H1 (cell line): ENCODE measurements at regions not wholly inside any gene's neighbourhood (a gene's known extent, or its start where the extent isn't known, plus 50 kb on each side); places are given as distances from the start of the nearest gene placed in this dataset.

Experiments used
- CTCF ChIA-PET: fragments of 300-600 bp; sonication (Branson Sonifier 250); formaldehyde crosslinking; loops from one replicate; lab custom pipeline; 2021; ENCODE audit not compliant: partially characterized antibody; lab: Charles Lee
- POLR2A ChIA-PET: fragments of 300-600 bp; sonication (Branson Sonifier 250); formaldehyde crosslinking; loops from one replicate; lab custom pipeline; 2021; ENCODE audit warnings: inconsistent platforms; ENCODE audit not compliant: partially characterized antibody; lab: Charles Lee
- DNase-seq, 2 experiments: peaks; one replicate each; pipeline versions ENCODE4 v3.0.0 to v3.0.0-alpha.2; 2010 to 2022; ENCODE audit warnings: low spot score in 2 of 2, low read depth in 1 of 2, mixed read lengths in 1 of 2
- FAIRE-seq: peaks from 2 replicates; lab custom pipeline; 2011; peaks lifted over from hg19 to GRCh38; lab: Jason Lieb, UNC
- H2AFZ ChIP-seq: 2 replicates; pipeline ENCODE4 v1.8.1; 2012; ENCODE audit warnings: low read length, inconsistent platforms
- H2AK5ac ChIP-seq: 2 replicates; pipeline ENCODE4 v1.6.1; 2013; ENCODE audit warnings: low read depth, low read length
- H2BK120ac ChIP-seq: replicated peaks from 2 replicates; pipeline ENCODE3; 2013; ENCODE audit warnings: low read depth, low read length, inconsistent platforms
- H2BK12ac ChIP-seq: 2 replicates; pipeline ENCODE4 v1.6.1; 2013; ENCODE audit warnings: low read depth, low read length
- H2BK15ac ChIP-seq: 2 replicates; pipeline ENCODE4 v1.6.1; 2013; ENCODE audit warnings: low read length
- H2BK20ac ChIP-seq: 2 replicates; pipeline ENCODE4 v1.6.1; 2013; ENCODE audit warnings: low read length
- H2BK5ac ChIP-seq: 2 replicates; pipeline ENCODE4 v1.6.1; 2013; ENCODE audit warnings: low read depth, low read length
- H3K14ac ChIP-seq: 2 replicates; pipeline ENCODE4 v1.6.1; 2013; ENCODE audit warnings: inconsistent platforms; ENCODE audit not compliant: insufficient read length
- H3K18ac ChIP-seq: 2 replicates; pipeline ENCODE4 v1.6.1; 2013; ENCODE audit warnings: low read length; ENCODE audit errors: extremely low read depth
- H3K23ac ChIP-seq: 2 replicates; pipeline ENCODE4 v1.6.1; 2013; ENCODE audit warnings: inconsistent platforms; ENCODE audit not compliant: insufficient read length
- H3K23me2 ChIP-seq: 2 replicates; pipeline ENCODE4 v1.6.1; 2013; ENCODE audit warnings: low read depth, low read length
- H3K27ac ChIP-seq: 2 replicates; pipeline ENCODE4 v1.6.1; 2011; ENCODE audit warnings: low read depth, low read length, inconsistent platforms
- H3K27me3 ChIP-seq, 4 experiments: replicated peaks in 1 of 4; 1 replicate in 1 of 4; 2 replicates in 3 of 4; pipeline versions ENCODE4 v1.6.1 to v1.8.1; 2011 to 2013; ENCODE audit warnings: low read length in 3 of 4, mild to moderate bottlenecking in 3 of 4, inconsistent platforms in 2 of 4, mixed read lengths in 2 of 4, moderate library complexity in 1 of 4; ENCODE audit not compliant: control insufficient read depth in 3 of 4, insufficient read depth in 3 of 4; ENCODE audit errors: extremely low read depth in 1 of 4
- H3K36me3 ChIP-seq, 4 experiments: 2 replicates each; pipeline versions ENCODE4 v1.6.1 to v1.8.1; 2011 to 2013; ENCODE audit warnings: mild to moderate bottlenecking in 4 of 4, low read length in 3 of 4, moderate library complexity in 2 of 4, control low read depth in 1 of 4, inconsistent platforms in 1 of 4; ENCODE audit not compliant: insufficient read depth in 4 of 4, control insufficient read depth in 2 of 4
- H3K4ac ChIP-seq: replicated peaks from 2 replicates; pipeline ENCODE3; 2013; ENCODE audit warnings: low read length, low read depth, mixed read lengths, inconsistent platforms; ENCODE audit not compliant: insufficient read length
- H3K4me1 ChIP-seq, 4 experiments: replicated peaks in 1 of 4; 1 replicate in 1 of 4; 2 replicates in 3 of 4; pipeline versions ENCODE4 v1.6.1 to v1.8.1; 2011 to 2013; ENCODE audit warnings: low read length in 3 of 4, inconsistent platforms in 2 of 4, mixed read lengths in 1 of 4; ENCODE audit not compliant: insufficient read depth in 4 of 4, control insufficient read depth in 3 of 4
- H3K4me2 ChIP-seq, 2 experiments: 2 replicates each; pipeline versions ENCODE4 v1.6.1 to v1.8.1; 2011 to 2013; ENCODE audit warnings: low read depth in 2 of 2, low read length in 2 of 2, control low read depth in 1 of 2, inconsistent platforms in 1 of 2, mild to moderate bottlenecking in 1 of 2; ENCODE audit not compliant: insufficient read depth in 1 of 2
- H3K4me3 ChIP-seq, 4 experiments: fragments of 200-600, 300-600 bp in 1 of 4; sonication (generic), shearing (Covaris generic), sonication (Bioruptor Twin) in 1 of 4; 2 replicates each; pipeline versions ENCODE4 v1.5.1 to v1.8.1; 2011 to 2016; ENCODE audit warnings: low read length in 4 of 4, low read depth in 3 of 4, control low read depth in 2 of 4, inconsistent platforms in 2 of 4, mild to moderate bottlenecking in 2 of 4, mixed read lengths in 1 of 4, moderate library complexity in 1 of 4; ENCODE audit not compliant: insufficient read depth in 2 of 4; ENCODE audit errors: extremely low read depth in 1 of 4
- H3K56ac ChIP-seq: replicated peaks from 2 replicates; pipeline ENCODE3; 2013; ENCODE audit warnings: low read depth, mild to moderate bottlenecking, mixed read lengths, low read length, inconsistent platforms; ENCODE audit not compliant: insufficient read length
- H3K79me1 ChIP-seq: 2 replicates; pipeline ENCODE4 v1.6.1; 2013; ENCODE audit warnings: low read depth, low read length, control low read depth
- H3K79me2 ChIP-seq, 2 experiments: 2 replicates each; pipeline versions ENCODE4 v1.6.1 to v1.8.1; 2012 to 2013; ENCODE audit warnings: low read length in 2 of 2, mild to moderate bottlenecking in 2 of 2, inconsistent platforms in 1 of 2; ENCODE audit not compliant: insufficient read depth in 2 of 2, control insufficient read depth in 1 of 2
- H3K9ac ChIP-seq, 4 experiments: replicated peaks in 1 of 4; 1 replicate in 1 of 4; 2 replicates in 3 of 4; pipeline versions ENCODE4 v1.6.1 to v1.8.1; 2011 to 2013; ENCODE audit warnings: low read depth in 3 of 4, low read length in 3 of 4, control low read depth in 2 of 4, mild to moderate bottlenecking in 2 of 4, moderate library complexity in 2 of 4, inconsistent platforms in 1 of 4; ENCODE audit errors: extremely low read depth in 1 of 4
- H3K9me3 ChIP-seq, 2 experiments: 2 replicates each; pipeline versions ENCODE4 v1.6.1 to v1.8.1; 2012 to 2013; ENCODE audit warnings: mild to moderate bottlenecking in 2 of 2, moderate library complexity in 2 of 2, control low read depth in 1 of 2, inconsistent platforms in 1 of 2, low read depth in 1 of 2, low read length in 1 of 2, mixed read lengths in 1 of 2; ENCODE audit not compliant: insufficient read depth in 2 of 2
- H4K20me1 ChIP-seq, 2 experiments: replicated peaks in 1 of 2; 2 replicates each; pipeline versions ENCODE3 to v1.8.1; 2011 to 2013; ENCODE audit warnings: inconsistent platforms in 2 of 2, low read length in 2 of 2, mild to moderate bottlenecking in 1 of 2; ENCODE audit not compliant: insufficient read depth in 2 of 2, control insufficient read depth in 1 of 2
- H4K5ac ChIP-seq: 2 replicates; pipeline ENCODE4 v1.6.1; 2013; ENCODE audit warnings: low read length, low read depth, mixed read lengths, inconsistent platforms; ENCODE audit not compliant: insufficient read length
- H4K8ac ChIP-seq: 2 replicates; pipeline ENCODE4 v1.8.0; 2013; ENCODE audit warnings: mild to moderate bottlenecking, moderate library complexity, low read length, inconsistent platforms; ENCODE audit not compliant: insufficient read depth; ENCODE audit errors: extremely low read depth
- H4K91ac ChIP-seq: replicated peaks from 2 replicates; pipeline ENCODE3; 2013; ENCODE audit warnings: low read length, mixed read lengths, inconsistent platforms; ENCODE audit not compliant: insufficient read length
- ASH2L ChIP-seq: fragments of 200-600, 300-600 bp; sonication (generic); IDR thresholded peaks from one replicate; pipeline ENCODE4 v1.7.1; 2017; ENCODE audit warnings: low read length
- CEBPB ChIP-seq: IDR thresholded peaks from 2 replicates; pipeline ENCODE4 v1.6.1; 2012; ENCODE audit warnings: low read depth, low read length
- CHD1 ChIP-seq: IDR thresholded peaks from 2 replicates; pipeline ENCODE4 v1.6.1; 2012; ENCODE audit warnings: low read depth, low read length, improper control_type of control experiment
- CHD2 ChIP-seq: IDR thresholded peaks from 2 replicates; pipeline ENCODE4 v1.6.1; 2012; ENCODE audit warnings: low read length, improper control_type of control experiment
- HDAC2 ChIP-seq, 2 experiments: fragments of 300-600 bp in 1 of 2; sonication (generic) in 1 of 2; IDR thresholded peaks; 2 replicates each; pipeline ENCODE4 v1.6.1; 2011 to 2012; ENCODE audit warnings: low read depth in 2 of 2, low read length in 2 of 2, mild to moderate bottlenecking in 2 of 2, moderate library complexity in 2 of 2, borderline replicate concordance in 1 of 2, inconsistent platforms in 1 of 2
- KDM5A ChIP-seq: fragments of 200-600 bp; IDR thresholded peaks from 2 replicates; pipeline ENCODE4 v1.7.1; 2012; ENCODE audit warnings: mild to moderate bottlenecking, low read length, inconsistent platforms, mixed read lengths
- POLR2A ChIP-seq, 2 experiments: IDR thresholded peaks; 1 replicate in 1 of 2; 2 replicates in 1 of 2; pipeline ENCODE4 v1.6.1; 2011; ENCODE audit warnings: low read depth in 2 of 2, low read length in 2 of 2, mild to moderate bottlenecking in 2 of 2; ENCODE audit errors: control extremely low read depth in 1 of 2
- RAD21 ChIP-seq, 2 experiments: IDR thresholded peaks in 1 of 2; conservative IDR thresholded peaks in 1 of 2; 2 replicates each; pipeline ENCODE4 v1.6.1; 2011; ENCODE audit warnings: low read depth in 2 of 2, low read length in 2 of 2, improper control_type of control experiment in 1 of 2, inconsistent platforms in 1 of 2, mild to moderate bottlenecking in 1 of 2, moderate library complexity in 1 of 2
- SIN3A ChIP-seq, 2 experiments: IDR thresholded peaks in 1 of 2; conservative IDR thresholded peaks in 1 of 2; 2 replicates each; pipeline ENCODE4 v1.6.1; 2011 to 2012; ENCODE audit warnings: low read length in 2 of 2, improper control_type of control experiment in 1 of 2, low read depth in 1 of 2, mild to moderate bottlenecking in 1 of 2
- SIX5 ChIP-seq: IDR thresholded peaks from 2 replicates; pipeline ENCODE4 v1.6.1; 2011; ENCODE audit warnings: mild to moderate bottlenecking, low read depth, low read length
- SP4 ChIP-seq: IDR thresholded peaks from 2 replicates; pipeline ENCODE4 v1.6.1; 2012; ENCODE audit warnings: low read length, inconsistent platforms
- WGBS, 2 experiments: shearing (Covaris generic) in 1 of 2; methylation state at CpG; one replicate each; pipeline versions ENCODE4 v1.1.6 to v1.1.7; 2013 to 2015; ENCODE audit warnings: low lambda C conversion rate in 2 of 2, mixed read lengths in 2 of 2, inconsistent platforms in 1 of 2, low coverage in 1 of 2, missing lambda C conversion rate in 1 of 2; ENCODE audit not compliant: insufficient replicate concordance in 2 of 2, insufficient coverage in 1 of 2, insufficient read length in 1 of 2; ENCODE audit errors: extremely low coverage in 1 of 2, missing lambda C conversion rate in 1 of 2; 5-methylcytosine and 5-hydroxymethylcytosine counted together

DNA sequence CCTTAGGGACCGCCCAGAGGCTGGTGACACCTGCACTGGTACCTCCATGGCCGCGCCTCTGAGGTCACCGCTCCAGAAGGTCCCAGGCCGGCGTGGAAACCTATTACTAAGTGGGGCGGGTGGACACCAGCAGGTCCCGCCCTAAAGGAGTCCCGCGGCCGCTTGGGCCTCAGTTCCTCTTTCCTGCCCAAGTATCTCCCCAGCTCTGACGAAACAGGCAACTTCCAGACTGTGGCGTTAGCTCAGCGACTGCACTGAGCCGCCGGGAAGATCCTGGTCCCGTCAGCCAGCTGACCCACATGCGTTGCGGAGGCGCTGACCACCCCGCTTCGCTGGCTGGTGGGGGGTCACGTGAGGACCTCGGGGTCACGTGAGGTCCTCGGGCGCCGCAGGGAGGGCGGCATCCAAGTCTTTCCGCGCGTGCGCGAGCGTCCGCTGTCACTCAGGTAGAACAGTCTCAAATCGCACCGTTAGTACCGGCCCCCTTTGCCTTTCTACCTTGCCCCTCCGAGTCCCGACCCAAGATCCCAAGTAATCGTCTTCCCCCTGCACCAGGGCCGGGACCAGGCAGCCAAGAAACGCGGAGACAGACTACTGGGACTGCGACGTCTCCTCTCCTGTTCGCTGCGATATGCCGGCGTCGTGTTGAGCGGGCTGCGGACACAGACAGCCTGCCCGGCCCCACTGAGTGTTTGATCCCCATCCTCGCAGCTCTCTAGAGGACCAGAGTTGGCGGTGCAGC is 53.7 kb upstream of the KDM4C start:
- H3K4me3 ChIP-seq, result peak overlapping the region; percentile 48 to 68 (median 62)
- H3K27ac ChIP-seq, result peak overlapping the region; percentile 85; the same call in 1 of the 2 replicates
- H2BK15ac ChIP-seq, result no peak overlapping the region
- peak overlapping the region; percentile 44 for H4K5ac ChIP-seq
- H2BK120ac ChIP-seq, result no peak overlapping the region
- 1% methylated on average over 57 of the region's 57 CpGs; no CpG with 5 or more reads in 1 of the 2 experiments for WGBS, 2 experiments
- H3K36me3 ChIP-seq, result no peaks in the 10 kb centered on the region
- peak overlapping the region; percentile 37 to 74 (median 70) for H3K9ac ChIP-seq
- no peaks in the 10 kb centered on the region for H3K27me3 ChIP-seq
- H2BK20ac ChIP-seq, result no peak overlapping the region
- no peak overlapping the region for H3K14ac ChIP-seq
- peaks cover 11% of the 10 kb centered on the region for H3K23me2 ChIP-seq
- peak overlapping the region; percentile 29 for H4K91ac ChIP-seq
- H2BK5ac ChIP-seq, result peak overlapping the region; percentile 79
- H4K20me1 ChIP-seq, result no peaks in the 10 kb centered on the region
- H3K4me2 ChIP-seq, result peak overlapping the region; percentile 69 to 92
- peaks cover 0 to 6% (median 2%) of the 10 kb centered on the region in 4 experiments; a peak in 3 of 7 replicates for H3K4me1 ChIP-seq
- no peaks in the 10 kb centered on the region for H3K79me2 ChIP-seq
- peak overlapping the region; percentile 88; the same call in 1 of the 2 replicates for H3K18ac ChIP-seq
- DNase-seq, result peak; percentile 94
- no peak for FAIRE-seq
- H4K8ac ChIP-seq, result peak overlapping the region; percentile 72; the same call in 1 of the 2 replicates
- peak overlapping the region; percentile 16 for H3K4ac ChIP-seq
- no peak overlapping the region for H3K23ac ChIP-seq
- H2AFZ ChIP-seq, result peak overlapping the region; percentile 90; the same call in 1 of the 2 replicates
- no peak overlapping the region for H3K56ac ChIP-seq
- no peaks in the 10 kb centered on the region for H3K79me1 ChIP-seq
- CTCF ChIA-PET, result interaction anchor here (0.6 to 1.0 kb wide), 3 partner anchors 14 to 37 kb away, joined by 3 to 4 read pairs (median 4); no protein-coding TSS in a partner anchor
- no peaks in the 10 kb centered on the region for H3K9me3 ChIP-seq
- POLR2A ChIA-PET, result interaction anchor here (0.8 to 2.8 kb wide), 16 partner anchors 10 to 291 kb away, joined by 3 to 18 read pairs (median 3); partner anchors contain the start of genes GLDC, KDM4C and UHRF2
- H2AK5ac ChIP-seq, result no peak overlapping the region
- 0 out of 2 replicates have a peak overlapping the region, but pooled peaks have one; percentile 35 for H2BK12ac ChIP-seq
- TF ChIP-seq POLR2A (IDR thresholded peaks at IDR 0.05; ENCODE audit: control extremely low read depth in 1 of 2, low read depth in 2 of 2, low read length in 2 of 2) (peak; percentile 92 to 94), RAD21 (IDR thresholded peaks at IDR 0.05 in 1 of 2, conservative IDR thresholded peaks at IDR 0.05 in 1 of 2; ENCODE audit: low read depth in 2 of 2, low read length in 2 of 2) (no peak; a peak in 1 of 4 replicates), SIN3A (conservative IDR thresholded peaks at IDR 0.05 in 1 of 2, IDR thresholded peaks at IDR 0.05 in 1 of 2; ENCODE audit: low read depth in 1 of 2, low read length in 2 of 2) (peak; percentile 68 to 80; a peak in 2 of 4 replicates), CHD1 (no peak), CHD2 (no peak), HDAC2 (IDR thresholded peaks at IDR 0.05; ENCODE audit: borderline replicate concordance in 1 of 2, low read depth in 2 of 2, low read length in 2 of 2) (peak in 1 of 2 experiments; percentile 91; a peak in 1 of 4 replicates), CEBPB (no peak), KDM5A (peak; percentile 30; the same call in 1 of the 2 replicates), SP4 (peak; percentile 98), ASH2L (peak; percentile 75), SIX5 (no peak)
